ENCODE measurements at regions not wholly inside any gene's neighbourhood (a gene's known extent, or its start where the extent isn't known, plus 50 kb on each side); places are given as distances from the start of the nearest gene placed in this dataset.

- Mint-ChIP-seq H3K9me3 (ENCODE audit: low read depth) (no peaks in the 10 kb centered on the region), H3K36me3 (ENCODE audit: low read depth) (no peaks in the 10 kb centered on the region), H3K27ac (ENCODE audit: unreplicated experiment) (no peak overlapping the region), H3K4me1 (ENCODE audit: low read depth) (peaks cover 19% of the 10 kb centered on the region), H3K27me3 (ENCODE audit: low read depth) (no peaks in the 10 kb centered on the region), H3K4me3 (ENCODE audit: unreplicated experiment) (no peak overlapping the region)
- peak; percentile 36 for TF ChIP-seq CTCF (IDR thresholded peaks at IDR 0.05)
- no peak for DNase-seq (ENCODE audit: low spot score)
Observed at GRCh38 chr21:16073586-16073985, 343.8 kb downstream of the USP25 start.

GRCh38 chr21:16074950-16075489 is 345.2 kb downstream of the USP25 start:
- no peak for DNase-seq (ENCODE audit: low spot score)
- no peaks in the 10 kb centered on the region for H3K27me3 Mint-ChIP-seq (ENCODE audit: low read depth)
- H3K4me3 Mint-ChIP-seq (ENCODE audit: unreplicated experiment) = no peak overlapping the region
- no peaks in the 10 kb centered on the region for H3K9me3 Mint-ChIP-seq (ENCODE audit: low read depth)
- no peak overlapping the region for H3K27ac Mint-ChIP-seq (ENCODE audit: unreplicated experiment)
- H3K4me1 Mint-ChIP-seq (ENCODE audit: low read depth) = peaks cover 22% of the 10 kb centered on the region
- no peak for TF ChIP-seq CTCF (IDR thresholded peaks at IDR 0.05)
- H3K36me3 Mint-ChIP-seq (ENCODE audit: low read depth) = no peaks in the 10 kb centered on the region

GRCh38 chr21:16075649-16076282 is 346.0 kb downstream of the USP25 start:
- Mint-ChIP-seq H3K27me3 (ENCODE audit: low read depth) (no peaks in the 10 kb centered on the region), H3K4me1 (ENCODE audit: low read depth) (peaks cover 22% of the 10 kb centered on the region), H3K27ac (ENCODE audit: unreplicated experiment) (no peak overlapping the region), H3K4me3 (ENCODE audit: unreplicated experiment) (no peak overlapping the region), H3K36me3 (ENCODE audit: low read depth) (no peaks in the 10 kb centered on the region), H3K9me3 (ENCODE audit: low read depth) (no peaks in the 10 kb centered on the region)
- no peak for DNase-seq (ENCODE audit: low spot score)
- TF ChIP-seq CTCF (IDR thresholded peaks at IDR 0.05) = no peak

GRCh38 chr21:16076465-16076864 is 346.7 kb downstream of the USP25 start:
- no peak for TF ChIP-seq CTCF (IDR thresholded peaks at IDR 0.05)

GRCh38 chr21:16078382-16078781 is 348.6 kb downstream of the USP25 start:
- no peak for TF ChIP-seq CTCF (IDR thresholded peaks at IDR 0.05)
- Mint-ChIP-seq H3K27ac (ENCODE audit: unreplicated experiment) (no peak overlapping the region), H3K27me3 (ENCODE audit: low read depth) (no peaks in the 10 kb centered on the region), H3K9me3 (ENCODE audit: low read depth) (no peaks in the 10 kb centered on the region), H3K4me3 (ENCODE audit: unreplicated experiment) (no peak overlapping the region), H3K4me1 (ENCODE audit: low read depth) (peaks cover 8% of the 10 kb centered on the region), H3K36me3 (ENCODE audit: low read depth) (no peaks in the 10 kb centered on the region)
- DNase-seq (ENCODE audit: low spot score) = no peak

More at GRCh38 chr21:16076465-16076864, 346.7 kb downstream of the USP25 start:
- H3K4me1 Mint-ChIP-seq (ENCODE audit: low read depth) = peaks cover 22% of the 10 kb centered on the region
- no peak for DNase-seq (ENCODE audit: low spot score)
- H3K27ac Mint-ChIP-seq (ENCODE audit: unreplicated experiment) = no peak overlapping the region
- H3K36me3 Mint-ChIP-seq (ENCODE audit: low read depth) = no peaks in the 10 kb centered on the region
- no peak overlapping the region for H3K4me3 Mint-ChIP-seq (ENCODE audit: unreplicated experiment)
- H3K9me3 Mint-ChIP-seq (ENCODE audit: low read depth) = no peaks in the 10 kb centered on the region
- no peaks in the 10 kb centered on the region for H3K27me3 Mint-ChIP-seq (ENCODE audit: low read depth)

All from chondrocyte (in vitro differentiated cells).